Activated CD8-positive, alpha-beta T cell treated with anti-CD3 and anti-CD28 coated beads for 36 hours (primary cell): ENCODE measurements at regions not wholly inside any gene's neighbourhood (a gene's known extent, or its start where the extent isn't known, plus 50 kb on each side); places are given as distances from the start of the nearest gene placed in this dataset.

Source experiments
- ATAC-seq: fragments of 200-7000 bp; cut with Tn5 transposase; one replicate; pipeline ENCODE4 v1.10.0; 2021; ENCODE audit warnings: mild to moderate bottlenecking, moderate library complexity
- CTCF ChIA-PET: fragments of 350-600 bp; sonication (Branson Sonifier 250); formaldehyde crosslinking; loops from one replicate; lab custom pipeline; 2021; ENCODE audit warnings: antibody characterized with exemption; lab: Charles Lee
- POLR2A ChIA-PET: fragments of 350-600 bp; sonication (Branson Sonifier 250); formaldehyde crosslinking; loops from one replicate; lab custom pipeline; 2021; ENCODE audit warnings: antibody characterized with exemption; lab: Charles Lee
- DNase-seq: peaks from one replicate; pipeline ENCODE4 v3.0.0-alpha.2; 2020
- H3K27ac Mint-ChIP-seq: one replicate; pipeline ENCODE4 v1.8.0; 2021; ENCODE audit warnings: mild to moderate bottlenecking, mixed read lengths
- H3K27me3 Mint-ChIP-seq: one replicate; pipeline ENCODE4 v1.8.0; 2021; ENCODE audit warnings: mixed read lengths
- H3K36me3 Mint-ChIP-seq: one replicate; pipeline ENCODE4 v1.8.0; 2021; ENCODE audit warnings: low read depth, mixed read lengths
- H3K4me1 Mint-ChIP-seq: one replicate; pipeline ENCODE4 v1.8.0; 2021; ENCODE audit warnings: low read depth, mixed read lengths
- H3K4me3 Mint-ChIP-seq: one replicate; pipeline ENCODE4 v1.8.0; 2021; ENCODE audit warnings: mild to moderate bottlenecking, moderate library complexity, mixed read lengths
- H3K9me3 Mint-ChIP-seq: one replicate; pipeline ENCODE4 v1.8.0; 2021; ENCODE audit warnings: mixed read lengths
- intact Hi-C: fragments of 100-400 bp; cut with micrococcal nuclease; formaldehyde crosslinking; loops from one replicate; pipeline ENCODE4 v1.10.0; 2022
- TF ChIP-seq, protein P1 (sequence below): fragments of 200-600 bp; IDR thresholded peaks from one replicate; pipeline ENCODE4 v1.8.0; 2022; ENCODE audit warnings: antibody characterized with exemption, mild to moderate bottlenecking

DNA sequence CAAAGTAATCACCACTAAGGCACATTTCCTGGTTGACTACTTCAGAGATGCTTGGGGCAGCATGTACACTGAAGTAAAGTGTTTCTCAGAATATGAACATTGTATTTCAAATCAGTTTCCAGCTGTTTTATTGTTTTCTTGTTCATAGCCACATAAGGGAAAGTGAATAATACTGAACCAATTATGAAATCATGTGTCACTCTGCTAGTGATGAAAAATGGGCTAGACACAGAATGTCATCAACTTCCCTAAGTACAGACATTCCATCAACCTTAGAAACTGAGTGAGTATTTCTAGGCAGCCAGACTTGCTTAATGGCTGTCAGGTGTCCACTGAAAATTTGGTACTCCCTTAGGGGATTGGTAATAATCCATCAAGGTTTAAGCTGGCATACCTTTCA is 603.5 kb downstream of the ARL4A start:
- no peaks in the 10 kb centered on the region for H3K9me3 Mint-ChIP-seq
- DNase-seq (no peak), ATAC-seq (no peak)
- ChIA-PET POLR2A (no interaction called here), CTCF (interaction anchor here (4.1 kb wide), 1 partner anchor 10 kb away, joined by 16 read pairs; no protein-coding TSS in a partner anchor)
- peaks cover 5% of the 10 kb centered on the region for H3K27me3 Mint-ChIP-seq
- intact Hi-C loops: no loop called here
- H3K4me1 Mint-ChIP-seq: no peaks in the 10 kb centered on the region
- TF ChIP-seq, protein P1, sequence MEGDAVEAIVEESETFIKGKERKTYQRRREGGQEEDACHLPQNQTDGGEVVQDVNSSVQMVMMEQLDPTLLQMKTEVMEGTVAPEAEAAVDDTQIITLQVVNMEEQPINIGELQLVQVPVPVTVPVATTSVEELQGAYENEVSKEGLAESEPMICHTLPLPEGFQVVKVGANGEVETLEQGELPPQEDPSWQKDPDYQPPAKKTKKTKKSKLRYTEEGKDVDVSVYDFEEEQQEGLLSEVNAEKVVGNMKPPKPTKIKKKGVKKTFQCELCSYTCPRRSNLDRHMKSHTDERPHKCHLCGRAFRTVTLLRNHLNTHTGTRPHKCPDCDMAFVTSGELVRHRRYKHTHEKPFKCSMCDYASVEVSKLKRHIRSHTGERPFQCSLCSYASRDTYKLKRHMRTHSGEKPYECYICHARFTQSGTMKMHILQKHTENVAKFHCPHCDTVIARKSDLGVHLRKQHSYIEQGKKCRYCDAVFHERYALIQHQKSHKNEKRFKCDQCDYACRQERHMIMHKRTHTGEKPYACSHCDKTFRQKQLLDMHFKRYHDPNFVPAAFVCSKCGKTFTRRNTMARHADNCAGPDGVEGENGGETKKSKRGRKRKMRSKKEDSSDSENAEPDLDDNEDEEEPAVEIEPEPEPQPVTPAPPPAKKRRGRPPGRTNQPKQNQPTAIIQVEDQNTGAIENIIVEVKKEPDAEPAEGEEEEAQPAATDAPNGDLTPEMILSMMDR: no peak
- no peaks in the 10 kb centered on the region for H3K36me3 Mint-ChIP-seq
- H3K4me3 Mint-ChIP-seq: no peak overlapping the region
- no peak overlapping the region for H3K27ac Mint-ChIP-seq

DNA sequence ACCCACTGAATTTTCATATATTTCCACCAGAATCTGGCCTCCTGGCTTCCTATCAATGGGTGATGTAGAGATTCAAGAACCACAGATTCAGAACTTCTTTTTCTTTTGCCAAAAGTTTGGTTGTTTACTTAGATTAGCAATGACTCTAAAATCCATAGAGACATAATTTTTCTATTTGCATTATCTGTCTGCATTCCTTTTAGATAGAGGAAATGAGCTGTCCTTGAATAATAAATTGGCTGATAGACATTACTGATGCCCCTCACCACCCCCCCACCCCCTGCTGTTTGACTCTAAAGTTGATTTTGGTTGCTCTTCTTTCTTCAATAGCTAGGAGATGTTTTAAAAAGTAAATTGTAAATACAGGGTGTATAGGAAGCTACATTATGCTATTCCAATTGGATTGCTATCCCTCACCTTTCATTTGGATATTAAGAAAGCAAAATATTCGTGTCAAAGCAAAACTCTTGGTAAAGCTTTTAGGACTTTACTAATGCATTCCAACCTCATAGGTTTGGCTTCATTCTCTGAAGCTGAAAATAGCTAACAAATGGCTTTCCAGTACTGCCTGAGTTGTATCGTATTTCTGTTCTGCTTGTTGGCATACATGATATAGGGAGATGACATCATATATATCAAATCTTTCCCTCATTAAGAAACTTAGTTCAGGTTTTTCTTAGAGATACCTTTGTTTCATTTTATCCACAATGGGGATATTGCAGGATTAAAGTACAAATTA is 606.0 kb downstream of the ARL4A start:
- intact Hi-C loops: no loop called here

DNA sequence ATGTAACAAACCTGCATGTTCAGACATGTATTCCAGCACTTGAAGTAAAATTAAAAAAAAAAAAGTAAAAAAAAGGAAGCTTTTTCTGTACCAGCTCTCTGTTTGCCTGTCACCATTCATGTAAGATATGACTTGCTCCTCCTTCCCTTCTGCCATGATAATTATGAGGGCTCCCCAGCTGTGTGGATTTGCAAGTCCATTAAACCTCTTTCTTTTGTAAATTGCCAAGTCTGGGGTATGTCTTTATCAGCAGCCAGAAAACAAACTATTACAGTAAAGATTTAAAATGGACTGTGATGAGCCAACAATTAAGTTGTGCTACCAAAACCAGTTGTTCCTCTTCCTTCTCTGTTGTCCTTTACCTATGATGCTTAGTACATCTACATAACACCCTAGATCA is 619.6 kb downstream of the ARL4A start:
- Mint-ChIP-seq H3K27ac (no peak overlapping the region), H3K9me3 (peaks cover under 1% of the 10 kb centered on the region), H3K36me3 (no peaks in the 10 kb centered on the region), H3K4me3 (no peak overlapping the region), H3K27me3 (no peaks in the 10 kb centered on the region), H3K4me1 (no peaks in the 10 kb centered on the region)
- TF ChIP-seq, protein P1: no peak
- POLR2A ChIA-PET: no interaction called here
- no peak for ATAC-seq
- CTCF ChIA-PET: no interaction called here
- DNase-seq: no peak
- intact Hi-C loops: no loop called here

More for the DNA sequence above, 606.0 kb downstream of the ARL4A start:
- Mint-ChIP-seq H3K4me3 (no peak overlapping the region), H3K4me1 (no peaks in the 10 kb centered on the region), H3K36me3 (no peaks in the 10 kb centered on the region), H3K27me3 (peaks cover 2% of the 10 kb centered on the region), H3K27ac (no peak overlapping the region), H3K9me3 (no peaks in the 10 kb centered on the region)
- ChIA-PET CTCF (interaction anchor here (4.1 kb wide), 1 partner anchor 12 kb away, joined by 16 read pairs; no protein-coding TSS in a partner anchor), POLR2A (no interaction called here)
- ATAC-seq (no peak), DNase-seq (no peak)
- TF ChIP-seq, protein P1: no peak

DNA sequence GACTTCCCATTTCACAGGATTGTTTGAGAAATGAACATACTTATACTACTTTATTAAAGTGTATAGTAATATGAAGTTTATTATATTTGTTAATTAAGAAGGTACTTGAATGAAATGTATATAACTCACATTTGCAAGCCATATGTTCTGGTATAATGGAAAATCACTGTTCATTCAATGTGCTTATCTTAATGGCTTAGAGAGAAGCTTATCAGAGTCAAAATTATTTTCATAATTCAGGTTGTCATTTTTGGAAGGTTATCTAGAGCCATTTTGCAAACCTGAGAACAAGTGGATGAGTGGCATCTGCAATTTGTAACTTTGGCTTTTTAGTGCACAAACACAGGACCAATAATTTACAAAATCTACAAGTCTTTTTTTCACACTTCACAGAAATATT is 621.0 kb downstream of the ARL4A start:
- POLR2A ChIA-PET: no interaction called here
- no peak overlapping the region for H3K4me3 Mint-ChIP-seq
- no peaks in the 10 kb centered on the region for H3K27me3 Mint-ChIP-seq
- H3K9me3 Mint-ChIP-seq: peaks cover 9% of the 10 kb centered on the region
- CTCF ChIA-PET: no interaction called here
- intact Hi-C loops: no loop called here
- H3K36me3 Mint-ChIP-seq: no peaks in the 10 kb centered on the region
- TF ChIP-seq, protein P1: no peak
- DNase-seq (no peak), ATAC-seq (no peak)
- no peaks in the 10 kb centered on the region for H3K4me1 Mint-ChIP-seq
- H3K27ac Mint-ChIP-seq: no peak overlapping the region

DNA sequence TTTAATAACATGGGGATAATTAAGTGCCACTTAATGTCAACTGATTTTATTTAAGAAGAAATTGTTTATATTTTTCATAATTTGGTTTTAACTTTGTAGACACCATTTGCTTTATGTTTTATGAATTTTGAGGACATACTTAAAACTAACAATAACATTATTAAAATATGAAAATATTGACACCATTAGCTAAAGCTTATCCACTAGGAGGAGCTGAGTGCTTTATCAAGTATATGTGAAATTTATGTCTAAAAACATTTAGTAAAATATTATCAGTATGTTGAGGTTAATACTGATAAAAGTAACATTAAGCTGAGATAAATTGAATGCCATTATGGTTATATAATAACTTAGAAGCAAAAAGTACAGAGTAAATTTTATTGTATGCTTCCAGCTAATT is 622.1 kb downstream of the ARL4A start:
- ATAC-seq (no peak), DNase-seq (no peak)
- Mint-ChIP-seq H3K36me3 (no peaks in the 10 kb centered on the region), H3K9me3 (peaks cover 9% of the 10 kb centered on the region), H3K4me1 (no peaks in the 10 kb centered on the region), H3K27me3 (no peaks in the 10 kb centered on the region), H3K27ac (no peak overlapping the region), H3K4me3 (no peak overlapping the region)
- TF ChIP-seq, protein P1: no peak
- CTCF ChIA-PET: no interaction called here
- intact Hi-C loops: no loop called here
- POLR2A ChIA-PET: no interaction called here
